Stromal cell of bone marrow (primary cell): ENCODE measurements at regions not wholly inside any gene's neighbourhood (a gene's known extent, or its start where the extent isn't known, plus 50 kb on each side); places are given as distances from the start of the nearest gene placed in this dataset.

Source experiments
- DNase-seq: peaks from one replicate; pipeline ENCODE4 v3.0.0-alpha.2; 2012; ENCODE audit warnings: low read depth

DNA sequence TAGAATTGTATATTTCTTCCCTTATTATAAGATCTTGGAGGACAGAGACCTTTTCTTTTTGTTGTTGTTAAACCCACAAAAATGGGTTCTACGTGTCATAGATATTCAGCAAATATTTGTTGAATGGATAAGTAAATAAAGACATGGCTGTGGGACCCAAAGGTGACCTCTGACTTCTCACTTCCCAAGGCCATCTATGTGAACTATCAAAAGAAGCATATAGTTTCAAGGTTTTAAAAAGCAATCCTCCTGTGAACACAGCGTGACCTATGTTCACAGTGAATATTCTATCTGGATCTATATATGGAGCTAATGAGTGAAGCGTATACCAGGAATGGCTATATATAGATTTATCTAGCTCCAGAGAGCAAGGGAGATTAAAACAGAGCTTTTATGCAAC lies 312.8 kb upstream of the C11orf87 start:
- DNase-seq: no peak

DNA sequence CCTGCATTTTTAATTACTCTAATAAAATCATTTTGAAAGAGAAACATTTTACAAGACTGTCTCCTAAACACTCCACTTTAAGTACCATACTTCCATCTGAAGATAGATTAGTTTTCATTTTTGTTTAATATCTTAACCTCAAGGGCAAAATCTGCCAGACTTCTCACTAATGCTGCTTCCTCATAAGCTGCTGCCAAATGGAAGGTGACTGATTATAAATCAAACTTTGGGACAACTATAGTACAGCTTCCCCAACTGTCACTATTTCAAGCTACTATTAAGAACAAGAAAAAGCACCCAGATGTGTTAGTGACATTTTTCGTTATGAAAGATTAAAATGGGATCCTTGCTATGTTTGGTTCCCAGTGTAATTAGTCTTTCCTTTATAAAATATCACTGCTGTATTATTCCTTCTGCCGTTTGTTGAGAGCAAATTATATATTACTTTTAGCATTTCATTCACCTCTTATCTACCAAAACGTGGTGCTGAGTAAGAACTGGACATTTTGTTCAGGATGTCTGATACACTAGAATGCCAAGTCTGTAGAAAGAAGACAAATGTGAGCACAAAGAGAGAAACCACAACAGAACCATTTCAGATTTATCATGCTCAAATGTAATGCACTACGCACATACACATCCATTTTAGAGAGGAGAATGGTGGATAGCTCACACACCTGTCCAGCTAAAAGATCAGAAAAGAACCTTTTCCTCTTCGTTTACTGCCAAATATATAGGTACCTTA lies 312.2 kb upstream of the C11orf87 start:
- no peak for DNase-seq

DNA sequence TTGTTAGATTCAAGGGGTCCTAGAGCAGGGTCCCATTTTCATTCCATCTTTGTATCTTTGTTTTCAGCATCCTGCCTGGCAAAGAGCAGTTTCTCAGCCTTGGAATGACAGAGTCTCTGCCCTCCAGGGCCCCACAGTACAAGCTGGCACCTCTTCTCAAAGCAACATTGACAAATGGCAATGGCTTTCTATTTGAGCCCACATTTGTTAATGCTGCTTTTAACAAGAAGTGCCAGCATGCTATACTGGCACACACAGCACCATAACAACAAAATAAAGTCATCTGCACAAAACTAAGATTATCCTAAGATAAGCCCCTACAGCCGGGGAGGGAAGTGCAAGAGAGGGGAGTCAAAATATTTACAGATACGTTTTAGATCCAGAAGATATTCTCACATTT lies 309.7 kb upstream of the C11orf87 start:
- no peak for DNase-seq

DNA sequence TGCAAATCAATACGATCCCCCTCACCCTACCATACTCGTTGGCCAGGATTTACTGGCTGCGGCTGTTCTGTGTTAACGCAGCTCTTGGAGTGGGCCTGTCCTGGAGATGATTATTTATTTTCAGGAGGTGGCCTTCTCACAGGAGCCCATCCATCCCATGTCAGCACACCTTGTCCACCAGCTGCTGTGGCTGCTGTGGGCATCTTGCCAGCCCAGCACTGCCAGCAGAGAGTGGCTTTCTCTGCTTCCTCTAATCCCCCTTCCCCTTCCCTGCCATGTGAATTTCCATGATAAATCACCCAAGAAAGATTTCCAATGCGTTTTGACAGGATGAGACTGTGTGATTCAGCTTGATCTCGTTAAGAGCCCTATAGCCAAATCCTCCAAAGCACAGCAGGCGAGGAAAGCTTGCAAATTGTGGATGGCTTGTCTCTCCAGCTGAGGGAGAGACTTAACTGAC lies 309.1 kb upstream of the C11orf87 start:
- no peak for DNase-seq

DNA sequence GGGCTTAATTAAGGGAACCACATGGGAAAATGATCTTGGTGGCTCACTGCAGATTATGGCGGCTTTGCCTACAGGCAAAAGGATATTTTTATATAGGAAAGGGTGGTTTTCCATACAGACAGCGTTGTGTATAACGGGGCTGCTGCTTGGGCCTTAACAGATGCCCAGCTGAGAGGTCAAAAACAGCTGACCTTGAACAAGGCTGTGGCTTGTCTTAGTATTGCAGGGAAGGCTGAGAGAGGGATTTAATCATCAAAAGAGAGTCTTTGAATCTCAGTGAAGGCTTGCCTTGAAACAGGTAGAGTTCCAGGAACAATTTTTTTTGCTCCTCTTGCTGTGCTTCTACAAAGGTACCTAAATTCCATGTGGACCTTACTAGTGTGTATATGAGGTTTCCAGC lies 301.6 kb upstream of the C11orf87 start:
- no peak for DNase-seq

DNA sequence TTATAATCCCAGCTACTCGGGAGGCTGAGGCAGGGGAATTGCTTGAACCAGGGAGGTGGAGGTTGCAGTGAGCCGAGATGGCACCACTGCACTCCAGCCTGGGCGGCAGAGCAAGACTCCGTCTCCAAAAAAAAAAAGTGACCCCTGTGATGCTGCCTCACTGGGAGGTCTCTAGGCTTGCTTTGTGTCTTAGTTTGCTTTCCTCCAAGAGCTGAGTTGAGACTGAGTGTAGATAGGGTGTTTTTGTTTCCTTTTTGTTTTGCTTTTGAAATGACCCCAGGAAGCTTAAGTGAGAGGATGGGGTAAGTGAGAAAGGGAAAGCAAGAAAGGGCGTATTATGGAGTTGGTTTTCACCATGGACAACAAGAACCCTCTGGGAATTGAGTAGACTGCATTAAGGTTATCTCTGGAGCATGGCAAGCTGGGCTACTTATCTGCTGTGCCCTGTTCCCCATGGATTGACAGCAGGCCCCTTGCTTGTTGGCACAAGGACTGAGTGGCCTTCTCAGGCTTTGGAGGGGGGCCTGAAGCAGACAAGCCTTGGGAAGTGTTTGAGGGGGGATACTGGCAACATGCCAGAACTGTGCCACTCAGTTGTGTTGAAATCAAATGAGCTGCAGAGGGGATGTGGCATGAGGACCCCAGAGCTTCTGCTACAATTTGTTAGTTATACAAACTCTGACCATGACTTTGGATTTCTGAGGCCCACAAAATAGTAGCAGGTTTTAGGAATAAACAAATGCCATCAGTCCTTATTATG lies 300.6 kb upstream of the C11orf87 start:
- DNase-seq: no peak

DNA sequence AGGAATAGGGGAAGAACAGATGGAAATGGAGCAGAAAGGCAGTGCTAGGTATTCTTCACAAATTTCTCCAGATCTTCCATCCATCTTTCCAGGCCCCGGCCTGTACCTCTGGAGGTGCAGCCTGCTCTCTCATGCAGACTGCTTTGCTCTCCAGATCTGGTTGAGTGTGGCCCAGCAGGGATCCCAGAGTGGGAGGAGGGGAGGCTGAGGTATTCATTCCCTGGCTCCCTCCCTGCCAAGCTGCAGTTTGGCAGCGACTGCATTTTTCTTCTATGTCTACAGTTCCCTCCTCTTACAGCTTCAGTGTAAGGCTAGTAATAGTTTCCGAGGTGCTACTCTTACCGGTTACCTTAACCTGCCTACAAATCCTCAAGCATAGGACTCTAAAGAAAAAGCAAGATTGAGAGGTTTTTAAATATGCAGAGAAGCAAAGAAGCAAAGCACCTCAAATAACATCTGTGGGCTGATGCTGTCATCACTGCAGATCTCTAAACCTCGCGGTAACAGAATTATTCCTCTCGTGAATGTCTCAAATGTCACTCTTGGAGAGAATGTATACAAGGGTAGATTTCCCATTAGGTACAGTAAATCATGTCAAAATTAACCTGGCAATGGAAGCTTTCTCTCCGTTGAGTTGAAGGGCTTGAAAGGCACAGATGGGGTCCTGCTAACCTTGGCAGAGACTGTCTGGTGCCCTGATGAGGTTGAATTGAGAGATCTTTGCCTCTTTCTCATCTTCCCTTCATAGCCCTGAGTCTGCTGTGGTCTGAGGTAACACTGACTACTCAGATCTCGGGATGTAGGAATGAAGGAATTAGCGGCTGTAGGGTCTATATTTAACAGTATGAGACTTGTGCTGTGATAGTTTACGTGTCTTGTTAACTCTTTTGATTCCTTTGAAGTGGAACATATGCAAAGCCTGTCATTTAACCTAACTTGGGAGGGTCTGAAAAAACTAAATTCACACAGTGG lies 297.9 kb upstream of the C11orf87 start:
- peak; percentile 28 for DNase-seq

DNA sequence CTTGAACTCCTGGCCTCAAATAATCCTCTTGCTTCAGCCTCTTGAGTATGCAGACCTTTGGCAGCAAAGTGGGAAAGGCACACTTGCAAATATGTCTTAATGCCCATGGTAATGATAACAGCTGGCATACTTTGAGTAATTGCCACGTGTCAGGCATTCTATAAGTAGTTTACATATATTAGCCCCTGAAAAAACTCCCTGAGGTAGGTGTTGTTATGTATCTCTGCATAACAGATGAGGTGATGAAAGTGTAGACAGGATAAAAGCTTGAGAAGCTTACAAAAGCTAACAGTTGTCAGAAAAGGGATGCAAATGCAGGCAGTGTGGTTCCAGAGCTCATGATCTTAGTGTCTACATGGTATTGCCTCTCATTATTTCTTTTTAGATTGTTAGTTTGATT lies 291.1 kb upstream of the C11orf87 start:
- DNase-seq: no peak

DNA sequence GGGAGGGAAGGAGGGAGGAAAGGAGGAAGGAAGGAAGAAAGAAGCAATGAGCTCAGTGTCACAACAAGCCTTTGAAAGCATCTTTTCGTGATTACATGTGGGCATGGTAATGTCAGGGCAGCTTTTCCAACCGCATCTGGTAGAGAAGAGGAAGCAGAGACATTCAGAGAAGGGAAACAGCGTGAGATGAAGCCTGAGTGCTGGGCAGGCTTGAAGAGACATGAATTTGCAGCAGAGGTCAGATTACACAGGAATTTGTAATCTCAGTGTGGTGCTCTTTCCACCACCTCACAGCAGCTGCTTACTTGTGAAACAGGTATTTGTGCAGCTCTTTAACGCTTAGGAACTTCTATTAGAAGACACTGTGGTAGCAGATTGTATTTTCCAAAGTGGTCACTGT lies 289.5 kb upstream of the C11orf87 start:
- no peak for DNase-seq

DNA sequence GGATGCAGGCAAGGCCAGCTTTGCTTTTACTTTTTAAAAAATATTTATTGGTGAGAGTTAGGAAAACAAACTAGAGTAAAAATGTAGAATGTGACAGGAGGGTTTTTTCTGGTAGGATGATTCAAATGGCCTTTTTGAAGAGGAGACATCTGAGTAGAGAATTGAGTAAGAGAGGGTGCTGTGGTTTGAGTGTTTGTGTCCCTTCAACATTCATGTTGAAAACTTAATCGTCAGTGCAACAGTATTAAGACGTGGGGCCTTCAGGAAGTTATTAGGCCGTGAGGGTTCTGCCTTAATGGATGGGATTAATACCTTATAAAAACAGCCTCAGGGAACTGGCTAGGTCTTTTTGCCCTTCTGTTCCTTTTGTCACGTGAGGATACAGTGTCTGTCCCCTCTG lies 288.8 kb upstream of the C11orf87 start:
- no peak for DNase-seq

DNA sequence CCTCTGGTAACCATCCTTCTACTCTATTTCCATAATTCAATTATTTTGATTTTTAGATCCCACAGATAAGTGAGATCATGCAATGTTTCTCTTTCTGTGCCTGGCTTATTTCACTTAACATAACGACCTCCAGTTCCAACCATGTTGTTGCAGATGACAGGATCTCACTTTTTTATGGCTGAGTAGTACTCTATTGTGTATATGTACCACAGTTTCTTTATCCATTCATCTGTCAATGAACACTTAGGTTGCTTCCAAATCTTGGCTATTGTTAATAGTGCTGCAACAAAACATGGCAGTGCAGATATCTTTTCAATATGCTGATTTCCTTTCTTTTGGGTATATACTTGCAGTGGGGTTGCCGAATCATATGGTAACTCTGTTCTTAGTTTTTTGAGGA lies 286.4 kb upstream of the C11orf87 start:
- no peak for DNase-seq

DNA sequence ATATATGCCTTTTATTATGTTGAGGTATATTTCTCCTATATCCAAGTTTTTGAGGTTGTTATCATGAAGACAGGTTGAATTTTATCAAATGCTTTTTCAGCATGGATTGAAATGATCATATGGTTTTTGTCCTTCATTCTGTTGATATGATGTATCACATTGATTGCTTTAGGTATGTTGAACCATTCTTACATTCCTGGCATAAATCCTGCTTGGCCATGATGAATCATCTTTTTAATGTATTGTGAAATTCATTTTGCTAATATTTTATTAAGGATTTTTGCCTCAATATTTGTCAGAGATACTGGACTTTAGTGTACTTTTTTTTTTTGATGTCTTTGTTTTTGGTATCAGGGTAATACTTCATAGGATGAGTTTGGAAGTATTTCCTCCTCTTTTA lies 283.8 kb upstream of the C11orf87 start:
- peak; percentile 3 for DNase-seq

DNA sequence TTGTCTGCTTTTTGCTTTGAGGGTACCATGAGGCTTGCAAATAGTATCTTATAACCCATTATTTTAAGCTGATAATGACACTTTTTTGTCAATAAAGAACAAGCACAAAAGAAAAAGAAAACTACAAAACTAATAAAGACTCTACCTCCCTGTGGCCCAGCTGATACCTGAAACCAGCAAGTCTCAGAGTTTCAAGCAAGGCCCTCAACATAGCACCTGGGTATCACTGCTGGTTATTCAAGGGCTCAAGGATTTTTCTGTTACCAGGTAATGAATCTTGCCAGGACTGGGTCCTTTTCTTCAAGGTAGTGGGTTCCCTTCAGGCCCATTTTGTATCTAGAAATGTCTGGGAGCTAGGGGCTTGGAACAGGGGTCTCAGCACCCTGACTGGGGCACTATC lies 281.6 kb upstream of the C11orf87 start:
- DNase-seq: no peak

DNA sequence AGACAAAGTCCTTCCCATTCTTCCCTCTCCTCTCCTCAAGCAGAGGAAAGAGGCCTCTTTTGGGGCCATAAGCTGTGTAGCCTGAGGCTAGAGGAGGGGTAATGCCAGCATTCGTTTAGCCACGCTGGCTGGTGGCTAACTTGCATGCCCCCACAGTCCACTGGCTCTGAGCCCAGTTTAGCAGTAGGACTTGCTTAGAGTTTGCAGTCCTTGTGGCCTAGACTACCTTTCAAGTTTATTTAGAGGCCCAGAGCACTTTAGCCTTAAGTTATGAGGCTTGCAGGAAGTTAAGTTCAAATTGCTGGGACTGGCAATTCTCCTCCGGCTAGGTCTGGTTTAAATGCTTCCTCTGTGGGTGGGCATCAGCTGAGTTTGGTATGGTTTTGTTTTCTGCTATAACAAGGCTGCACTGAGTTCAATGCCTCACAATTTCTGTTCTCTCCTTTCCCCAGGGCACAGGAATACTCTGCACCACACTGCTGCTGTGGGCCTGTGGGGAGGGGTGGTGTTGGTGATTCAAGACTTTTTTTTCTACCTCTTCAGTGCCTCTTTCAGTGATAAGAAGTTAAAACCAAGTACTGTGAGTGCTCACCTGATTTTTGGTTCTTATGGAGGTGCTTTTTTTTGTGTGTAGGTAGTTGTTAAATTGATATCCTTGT lies 281.0 kb upstream of the C11orf87 start:
- DNase-seq: no peak

DNA sequence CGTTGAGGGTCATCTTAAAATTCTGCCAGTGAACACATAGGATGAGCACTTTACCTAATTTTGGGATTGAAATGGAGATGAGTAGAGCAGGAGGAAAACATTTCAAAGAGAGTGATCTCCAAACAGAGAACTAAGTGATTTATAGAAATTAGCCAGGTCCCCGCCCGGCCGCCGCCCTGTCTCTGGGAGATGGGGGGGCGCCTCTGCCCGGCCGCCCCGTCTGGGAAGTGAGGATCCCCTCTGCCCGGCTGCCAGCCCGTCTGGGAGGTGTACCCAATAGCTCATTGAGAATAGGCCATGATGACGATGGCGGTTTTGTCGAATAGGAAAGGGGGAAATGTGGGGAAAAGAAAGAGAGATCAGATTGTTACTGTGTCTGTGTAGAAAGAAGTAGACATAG lies 276.7 kb upstream of the C11orf87 start:
- no peak for DNase-seq

DNA sequence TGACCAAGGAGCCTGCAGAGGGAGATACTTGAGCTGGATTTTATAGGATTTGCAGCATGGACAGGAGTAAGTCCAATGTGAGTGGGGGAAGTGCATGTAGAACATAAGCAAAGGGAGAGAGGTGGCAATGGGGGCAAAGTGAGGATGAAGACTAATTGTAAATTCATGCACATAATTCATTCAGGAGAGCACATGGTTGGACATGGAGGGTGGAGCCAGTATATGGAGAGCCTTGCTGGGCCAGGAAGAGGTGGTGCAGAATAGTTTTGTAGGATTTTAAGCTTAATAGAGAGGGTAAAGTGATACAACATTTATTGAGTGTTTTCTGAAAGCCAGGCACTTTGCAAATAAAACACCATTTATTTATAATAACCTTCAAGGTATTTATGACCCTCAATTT lies 274.3 kb upstream of the C11orf87 start:
- DNase-seq: no peak

DNA sequence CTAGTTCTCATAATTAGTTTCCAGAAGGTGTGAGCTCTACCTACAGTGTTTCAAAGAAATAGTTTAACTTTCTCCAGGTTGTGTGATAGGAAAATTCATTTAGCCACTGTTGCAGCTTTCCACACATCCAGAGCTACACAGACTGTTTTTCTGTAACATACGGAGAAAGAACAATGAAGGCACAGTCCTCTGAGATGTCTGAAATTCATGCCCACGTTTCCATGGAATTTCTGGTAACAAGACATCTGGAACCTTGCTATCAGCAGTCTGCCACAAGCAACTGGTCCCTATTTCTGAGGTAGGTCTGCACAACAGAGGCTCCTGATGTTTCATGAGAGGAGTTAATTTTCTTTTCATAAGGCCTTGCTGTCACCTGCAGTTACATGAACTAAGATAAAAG lies 273.3 kb upstream of the C11orf87 start:
- DNase-seq: no peak

DNA sequence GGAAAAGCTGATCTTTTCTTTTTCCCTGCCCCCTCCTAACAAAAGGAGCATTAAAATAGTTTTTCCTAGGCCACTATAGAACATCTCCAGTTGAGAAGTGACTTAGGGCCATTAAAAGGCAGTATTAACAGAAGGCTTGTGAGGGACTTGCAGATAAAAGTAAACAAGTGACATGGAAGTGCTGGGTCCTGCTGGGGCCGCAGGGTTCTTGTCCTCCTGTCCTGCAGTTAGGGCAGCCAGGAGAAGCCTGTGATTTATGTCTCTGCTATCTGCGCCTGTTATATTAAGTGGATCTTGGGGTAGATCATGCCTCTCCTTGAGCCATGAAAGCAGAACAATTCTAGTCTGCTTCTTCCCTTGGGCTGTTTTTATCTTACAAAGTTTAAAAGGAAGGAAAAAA lies 271.4 kb upstream of the C11orf87 start:
- no peak for DNase-seq

DNA sequence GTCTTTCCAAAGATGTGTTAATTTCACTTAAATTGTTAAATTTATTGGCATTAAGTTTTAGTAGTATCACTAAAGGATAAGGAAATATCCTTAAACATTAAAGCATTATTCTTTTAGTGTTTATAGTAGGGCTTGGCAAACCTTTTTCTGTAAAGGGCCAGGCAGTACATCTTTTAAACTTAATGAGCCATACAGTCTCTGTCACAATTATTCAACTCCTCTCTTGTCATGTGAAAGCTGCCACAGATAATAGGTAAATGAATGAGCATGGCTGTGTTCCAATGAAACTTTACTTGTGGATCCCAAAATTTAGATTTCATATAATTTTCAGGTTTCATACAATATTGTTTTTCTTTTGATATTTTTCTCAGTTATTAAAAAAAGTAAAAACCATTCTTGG lies 268.2 kb upstream of the C11orf87 start:
- DNase-seq: no peak

DNA sequence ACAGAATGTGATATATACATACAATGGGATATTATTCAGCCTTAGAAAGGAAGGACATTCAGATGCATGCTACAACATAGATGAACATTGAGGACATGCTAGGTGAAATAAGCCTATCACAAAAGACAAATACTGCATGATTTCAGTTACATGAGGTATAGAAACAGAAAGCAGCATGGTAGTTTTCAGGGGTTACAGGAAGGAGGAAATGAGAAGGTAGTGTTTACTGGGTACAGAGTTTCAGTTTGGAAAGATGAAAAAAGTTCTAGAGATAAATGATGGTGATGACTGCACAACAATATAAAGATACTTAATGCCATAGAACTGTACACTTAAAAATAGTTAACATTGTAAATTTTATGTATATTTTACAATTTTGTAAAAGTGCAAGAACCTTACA lies 266.7 kb upstream of the C11orf87 start:
- DNase-seq: no peak

DNA sequence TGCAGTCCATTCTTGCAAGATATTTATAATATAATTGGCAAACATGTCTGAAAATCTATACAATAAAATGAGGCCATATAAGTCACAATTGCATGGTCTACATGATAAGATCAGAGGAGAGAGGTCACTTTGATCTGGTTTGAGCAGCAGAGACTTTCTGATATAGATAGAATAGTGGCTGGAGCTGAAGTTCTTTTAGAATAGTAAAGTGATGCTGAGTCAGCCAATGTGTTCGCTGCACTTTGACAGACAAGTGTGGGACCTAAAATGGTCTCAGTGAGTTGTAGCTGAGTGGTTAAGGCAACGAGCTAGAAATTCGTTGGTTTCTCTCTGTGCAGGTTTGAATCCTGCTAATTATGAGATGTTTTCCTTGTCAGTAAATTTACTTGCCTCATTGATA lies 257.0 kb upstream of the C11orf87 start:
- DNase-seq: no peak

DNA sequence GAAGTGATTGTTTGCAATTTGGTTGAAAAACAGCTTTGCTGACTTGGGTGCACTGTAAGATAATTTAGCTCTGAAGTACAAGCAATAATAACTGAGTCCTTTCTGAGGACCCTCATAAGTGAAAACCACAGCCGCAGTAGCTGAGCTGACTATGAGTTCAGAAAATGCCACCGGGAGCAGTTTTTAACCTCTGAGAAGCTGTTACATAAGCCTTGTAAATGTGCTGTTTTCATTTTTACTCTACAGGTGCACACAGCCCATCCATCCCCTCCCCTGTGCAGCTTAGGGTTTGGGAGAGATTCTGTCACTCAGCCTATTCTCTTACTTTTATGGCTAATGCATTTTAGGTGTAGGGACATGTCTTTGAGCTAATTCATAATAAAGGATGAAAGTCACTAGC lies 255.5 kb upstream of the C11orf87 start:
- no peak for DNase-seq
